ENCODE measurements at regions not wholly inside any gene's neighbourhood (a gene's known extent, or its start where the extent isn't known, plus 50 kb on each side); places are given as distances from the start of the nearest gene placed in this dataset.

DNA sequence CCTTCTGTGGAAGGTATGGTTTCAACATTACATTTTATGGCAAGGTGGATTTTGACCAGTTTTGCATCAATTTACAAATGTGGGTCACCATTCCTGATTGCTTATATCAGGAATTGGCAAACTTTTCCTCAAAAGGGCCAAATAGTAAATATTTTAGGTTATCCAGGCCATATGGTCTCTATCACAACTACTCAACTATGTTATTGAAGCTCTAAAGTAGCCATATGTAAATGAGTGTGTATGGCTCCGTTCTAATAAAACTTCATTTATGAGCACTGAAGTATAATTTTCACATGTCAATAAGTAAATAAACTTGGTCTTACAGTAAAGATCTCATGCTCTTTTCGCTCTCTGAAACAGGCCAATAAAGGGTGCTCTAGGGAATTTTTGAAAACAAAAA lies 362.7 kb upstream of the SASH1 start:
- TF ChIP-seq, protein P1, sequence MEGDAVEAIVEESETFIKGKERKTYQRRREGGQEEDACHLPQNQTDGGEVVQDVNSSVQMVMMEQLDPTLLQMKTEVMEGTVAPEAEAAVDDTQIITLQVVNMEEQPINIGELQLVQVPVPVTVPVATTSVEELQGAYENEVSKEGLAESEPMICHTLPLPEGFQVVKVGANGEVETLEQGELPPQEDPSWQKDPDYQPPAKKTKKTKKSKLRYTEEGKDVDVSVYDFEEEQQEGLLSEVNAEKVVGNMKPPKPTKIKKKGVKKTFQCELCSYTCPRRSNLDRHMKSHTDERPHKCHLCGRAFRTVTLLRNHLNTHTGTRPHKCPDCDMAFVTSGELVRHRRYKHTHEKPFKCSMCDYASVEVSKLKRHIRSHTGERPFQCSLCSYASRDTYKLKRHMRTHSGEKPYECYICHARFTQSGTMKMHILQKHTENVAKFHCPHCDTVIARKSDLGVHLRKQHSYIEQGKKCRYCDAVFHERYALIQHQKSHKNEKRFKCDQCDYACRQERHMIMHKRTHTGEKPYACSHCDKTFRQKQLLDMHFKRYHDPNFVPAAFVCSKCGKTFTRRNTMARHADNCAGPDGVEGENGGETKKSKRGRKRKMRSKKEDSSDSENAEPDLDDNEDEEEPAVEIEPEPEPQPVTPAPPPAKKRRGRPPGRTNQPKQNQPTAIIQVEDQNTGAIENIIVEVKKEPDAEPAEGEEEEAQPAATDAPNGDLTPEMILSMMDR (IDR thresholded peaks at IDR 0.05), result no peak
- ChIA-PET POLR2A (no interaction called here), CTCF (no interaction called here)
- H3K27ac Mint-ChIP-seq, result no peak overlapping the region
- H3K4me3 ChIP-seq (ENCODE audit: low read length), result no peak overlapping the region
- H3K36me3 ChIP-seq (ENCODE audit: insufficient read depth, low read length), result no peaks in the 10 kb centered on the region
- DNase-seq (no peak), ATAC-seq (ENCODE audit: poor library complexity) (no peak)
- H3K4me1 ChIP-seq (ENCODE audit: insufficient read depth, low read length), result no peaks in the 10 kb centered on the region
- intact Hi-C loops (cut with DNase I, micrococcal nuclease), result no loop called here
- H3K36me3 Mint-ChIP-seq (ENCODE audit: low read depth), result no peaks in the 10 kb centered on the region
- H3K4me3 Mint-ChIP-seq, result no peak overlapping the region
- H3K27me3 Mint-ChIP-seq, result no peaks in the 10 kb centered on the region
- H3K9me3 Mint-ChIP-seq, result no peaks in the 10 kb centered on the region
- no peaks in the 10 kb centered on the region for H3K4me1 Mint-ChIP-seq (ENCODE audit: low read depth)
- no peaks in the 10 kb centered on the region for H3K9me3 ChIP-seq (ENCODE audit: control insufficient read depth in 1 of 2, insufficient read depth in 1 of 2, low read length in 2 of 2)
- H3K27me3 ChIP-seq (ENCODE audit: control insufficient read depth in 1 of 2, insufficient read depth in 2 of 2, low read length in 2 of 2), result no peaks in the 10 kb centered on the region
- H3K27ac ChIP-seq (ENCODE audit: low read depth in 1 of 2, low read length in 2 of 2), result no peak overlapping the region

DNA sequence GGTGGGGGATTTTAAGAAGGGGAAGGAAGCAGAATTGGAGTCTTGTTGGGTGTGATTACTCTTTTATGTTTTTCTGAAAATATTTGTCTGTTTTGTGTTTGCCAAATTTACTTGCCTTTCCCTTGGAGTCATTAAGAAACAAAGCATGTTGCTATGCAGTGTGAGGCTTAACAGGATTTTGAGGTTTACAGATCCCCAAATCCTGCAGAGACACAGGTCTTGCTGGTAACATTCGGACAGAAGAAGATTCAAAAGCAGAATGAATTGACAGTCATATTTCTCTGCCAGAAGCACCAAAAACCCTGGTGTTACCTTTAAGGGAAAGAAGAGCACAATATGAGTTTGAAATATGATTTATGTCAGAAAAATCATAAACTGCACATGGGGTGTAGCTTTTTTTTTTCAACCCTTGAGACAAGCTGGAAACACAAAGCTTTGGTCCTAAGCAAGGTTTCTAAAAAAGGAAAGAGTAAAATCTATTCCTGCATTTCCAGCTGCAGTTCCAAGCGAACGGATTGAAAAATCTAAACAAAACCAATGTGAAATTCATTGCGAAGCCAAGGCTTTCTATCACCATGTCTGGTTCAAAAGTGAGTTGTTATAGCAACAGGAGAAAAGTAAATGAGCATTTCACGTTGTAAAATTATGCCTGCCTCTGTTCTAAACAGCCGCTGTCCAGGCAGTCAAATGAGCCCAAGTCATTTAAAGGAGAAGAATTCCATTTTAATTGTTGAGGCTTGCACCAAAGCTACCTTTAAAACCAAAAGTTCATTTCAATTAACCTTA lies 358.9 kb upstream of the SASH1 start:
- POLR2A ChIA-PET, result no interaction called here
- no peak overlapping the region for H3K4me3 Mint-ChIP-seq
- no peaks in the 10 kb centered on the region for H3K27me3 Mint-ChIP-seq

DNA sequence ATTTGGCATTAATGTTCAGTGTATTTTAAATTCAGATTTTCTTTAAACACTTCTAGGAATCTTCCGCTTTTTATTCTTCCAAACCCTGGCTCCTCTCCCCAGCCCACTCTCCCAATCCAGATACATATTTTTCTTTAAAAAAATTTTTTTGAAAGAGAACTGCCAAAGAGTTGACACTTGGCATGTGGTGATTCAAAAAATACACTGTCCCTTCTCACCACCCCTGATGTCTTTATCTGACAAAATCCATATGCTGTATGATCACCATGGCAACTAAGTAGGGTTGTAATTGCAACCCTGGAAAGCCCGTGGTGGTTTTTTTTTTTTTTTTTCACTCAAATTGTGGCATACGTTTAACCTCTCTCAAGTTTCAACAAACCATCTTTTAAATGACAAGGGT lies 355.8 kb upstream of the SASH1 start:
- TF ChIP-seq, protein P1 (IDR thresholded peaks at IDR 0.05), result no peak

More for the DNA sequence above, 358.9 kb upstream of the SASH1 start:
- Mint-ChIP-seq H3K36me3 (ENCODE audit: low read depth) (no peaks in the 10 kb centered on the region), H3K4me1 (ENCODE audit: low read depth) (no peaks in the 10 kb centered on the region), H3K27ac (no peak overlapping the region), H3K9me3 (no peaks in the 10 kb centered on the region)
- TF ChIP-seq, protein P1 (IDR thresholded peaks at IDR 0.05), result no peak
- no peak overlapping the region for H3K27ac ChIP-seq (ENCODE audit: low read depth in 1 of 2, low read length in 2 of 2)
- CTCF ChIA-PET, result no interaction called here
- no peak overlapping the region for H3K4me3 ChIP-seq (ENCODE audit: low read length)
- H3K27me3 ChIP-seq (ENCODE audit: control insufficient read depth in 1 of 2, insufficient read depth in 2 of 2, low read length in 2 of 2), result no peaks in the 10 kb centered on the region
- H3K9me3 ChIP-seq (ENCODE audit: control insufficient read depth in 1 of 2, insufficient read depth in 1 of 2, low read length in 2 of 2), result no peaks in the 10 kb centered on the region
- intact Hi-C loops (cut with DNase I, micrococcal nuclease), result no loop called here
- no peaks in the 10 kb centered on the region for H3K36me3 ChIP-seq (ENCODE audit: insufficient read depth, low read length)
- ATAC-seq (ENCODE audit: poor library complexity) (no peak), DNase-seq (no peak)
- H3K4me1 ChIP-seq (ENCODE audit: insufficient read depth, low read length), result no peaks in the 10 kb centered on the region

More for the DNA sequence above, 355.8 kb upstream of the SASH1 start:
- ChIA-PET CTCF (interaction anchor here (0.7 kb wide), 1 partner anchor 277 kb away, joined by 6 read pairs; no protein-coding TSS in a partner anchor), POLR2A (no interaction called here)
- no peak for DNase-seq
- Mint-ChIP-seq H3K27ac (no peak overlapping the region), H3K9me3 (no peaks in the 10 kb centered on the region), H3K27me3 (no peaks in the 10 kb centered on the region), H3K36me3 (ENCODE audit: low read depth) (no peaks in the 10 kb centered on the region), H3K4me3 (no peak overlapping the region), H3K4me1 (ENCODE audit: low read depth) (no peaks in the 10 kb centered on the region)
- H3K9me3 ChIP-seq (ENCODE audit: control insufficient read depth in 1 of 2, insufficient read depth in 1 of 2, low read length in 2 of 2), result no peaks in the 10 kb centered on the region
- H3K4me1 ChIP-seq (ENCODE audit: insufficient read depth, low read length), result no peaks in the 10 kb centered on the region
- H3K27ac ChIP-seq (ENCODE audit: low read depth in 1 of 2, low read length in 2 of 2), result no peak overlapping the region
- no peaks in the 10 kb centered on the region for H3K27me3 ChIP-seq (ENCODE audit: control insufficient read depth in 1 of 2, insufficient read depth in 2 of 2, low read length in 2 of 2)
- no peak for ATAC-seq (ENCODE audit: poor library complexity)
- no peaks in the 10 kb centered on the region for H3K36me3 ChIP-seq (ENCODE audit: insufficient read depth, low read length)
- intact Hi-C loops (cut with DNase I, micrococcal nuclease), result no loop called here
- H3K4me3 ChIP-seq (ENCODE audit: low read length), result no peak overlapping the region

Measured in CD4-positive, alpha-beta T cell (primary cell).